ENCODE measurements at regions not wholly inside any gene's neighbourhood (a gene's known extent, or its start where the extent isn't known, plus 50 kb on each side); places are given as distances from the start of the nearest gene placed in this dataset.

- TF ChIP-seq EP300 (IDR thresholded peaks at IDR 0.05): no peak
- no peak for TF ChIP-seq CTCF (IDR thresholded peaks at IDR 0.05)
- no peak for TF ChIP-seq POLR2A (IDR thresholded peaks at IDR 0.05)
- no peak for TF ChIP-seq POLR2AphosphoS5 (IDR thresholded peaks at IDR 0.05)
- H3K27ac ChIP-seq: no peak overlapping the region
- peaks cover 0 to 5% (median 0%) of the 10 kb centered on the region in 3 donors for H3K9me3 ChIP-seq
- 83 to 84% methylated on average over 3 of the region's 3 CpGs for WGBS, 2 donors (ENCODE audit: low coverage in 1 of 2)
- H3K36me3 ChIP-seq: no peaks in the 10 kb centered on the region
- no peaks in the 10 kb centered on the region for H3K27me3 ChIP-seq
- no peak overlapping the region for H3K4me3 ChIP-seq
- H3K4me1 ChIP-seq: no peaks in the 10 kb centered on the region
- ATAC-seq: no peak
Measured at GRCh38 chr21:14903172-14903865, 161.5 kb downstream of the NRIP1 start.

- 81 to 92% methylated on average over 3 of the region's 3 CpGs for WGBS, 2 donors (ENCODE audit: low coverage in 1 of 2)
- Histone ChIP-seq H3K4me1 (no peaks in the 10 kb centered on the region), H3K9me3 (peaks cover 0 to 5% (median 0%) of the 10 kb centered on the region in 3 donors), H3K36me3 (no peaks in the 10 kb centered on the region), H3K27ac (no peak overlapping the region), H3K27me3 (no peaks in the 10 kb centered on the region), H3K4me3 (no peak overlapping the region)
- no peak for TF ChIP-seq CTCF (IDR thresholded peaks at IDR 0.05)
- no peak for TF ChIP-seq POLR2A (IDR thresholded peaks at IDR 0.05)
- no peak for TF ChIP-seq EP300 (IDR thresholded peaks at IDR 0.05)
- TF ChIP-seq POLR2AphosphoS5 (IDR thresholded peaks at IDR 0.05): no peak
- ATAC-seq: no peak
Measured at GRCh38 chr21:14901482-14901958, 163.3 kb downstream of the NRIP1 start.

- Histone ChIP-seq H3K27me3 (no peaks in the 10 kb centered on the region), H3K36me3 (no peaks in the 10 kb centered on the region), H3K9me3 (no peaks in the 10 kb centered on the region), H3K4me1 (no peaks in the 10 kb centered on the region), H3K27ac (no peak overlapping the region), H3K4me3 (no peak overlapping the region)
- TF ChIP-seq POLR2AphosphoS5 (IDR thresholded peaks at IDR 0.05) (no peak), EP300 (IDR thresholded peaks at IDR 0.05) (no peak), CTCF (IDR thresholded peaks at IDR 0.05) (no peak), POLR2A (IDR thresholded peaks at IDR 0.05) (no peak)
- WGBS, 2 donors (ENCODE audit: low coverage in 1 of 2): 47 to 56% methylated on average over 1 of the region's 1 CpG
- no peak for ATAC-seq
Measured at GRCh38 chr21:14900611-14901010, 164.2 kb downstream of the NRIP1 start.

GRCh38 chr21:14900058-14900457 is 164.7 kb downstream of the NRIP1 start:
- no peak for TF ChIP-seq POLR2A (IDR thresholded peaks at IDR 0.05)

GRCh38 chr21:14895792-14896191 is 169.0 kb downstream of the NRIP1 start:
- no peak for ATAC-seq
- TF ChIP-seq CTCF (IDR thresholded peaks at IDR 0.05) (no peak), POLR2AphosphoS5 (IDR thresholded peaks at IDR 0.05) (no peak), POLR2A (IDR thresholded peaks at IDR 0.05) (no peak), EP300 (IDR thresholded peaks at IDR 0.05) (no peak)
- Histone ChIP-seq H3K4me1 (no peaks in the 10 kb centered on the region), H3K27me3 (no peaks in the 10 kb centered on the region), H3K9me3 (no peaks in the 10 kb centered on the region), H3K36me3 (no peaks in the 10 kb centered on the region), H3K27ac (no peak overlapping the region), H3K4me3 (no peak overlapping the region)
- WGBS, 2 donors (ENCODE audit: low coverage in 1 of 2): 84 to 93% methylated on average over 2 of the region's 2 CpGs

More at GRCh38 chr21:14900058-14900457, 164.7 kb downstream of the NRIP1 start:
- Histone ChIP-seq H3K4me1 (no peaks in the 10 kb centered on the region), H3K27me3 (no peaks in the 10 kb centered on the region), H3K4me3 (no peak overlapping the region), H3K36me3 (no peaks in the 10 kb centered on the region), H3K9me3 (no peaks in the 10 kb centered on the region), H3K27ac (no peak overlapping the region)
- ATAC-seq: no peak
